Subcutaneous abdominal adipose tissue (tissue), 5 donors: ENCODE measurements at regions not wholly inside any gene's neighbourhood (a gene's known extent, or its start where the extent isn't known, plus 50 kb on each side); places are given as distances from the start of the nearest gene placed in this dataset.

Experiments used
- H3K27ac ChIP-seq: one replicate; pipeline ENCODE4 v1.7.0; 2013; ENCODE audit warnings: low read depth, mild to moderate bottlenecking, inconsistent platforms, low read length, moderate library complexity
- H3K27me3 ChIP-seq, 5 donors: one replicate each; pipeline ENCODE4 v1.7.0; 2013; ENCODE audit warnings: low read length in 5 of 5, inconsistent platforms in 1 of 5; ENCODE audit not compliant: control insufficient read depth in 5 of 5, insufficient read depth in 4 of 5
- H3K36me3 ChIP-seq, 5 donors: one replicate each; pipeline ENCODE4 v1.7.0; 2013; ENCODE audit warnings: low read length in 5 of 5; ENCODE audit not compliant: control insufficient read depth in 5 of 5, insufficient read depth in 5 of 5
- H3K4me1 ChIP-seq, 5 donors: one replicate each; pipeline ENCODE4 v1.7.0; 2013; ENCODE audit warnings: low read length in 5 of 5, mild to moderate bottlenecking in 3 of 5, moderate library complexity in 1 of 5; ENCODE audit not compliant: control insufficient read depth in 5 of 5, insufficient read depth in 5 of 5
- H3K4me3 ChIP-seq, 5 donors: one replicate each; pipeline ENCODE4 v1.7.0; 2013; ENCODE audit warnings: low read length in 5 of 5, low read depth in 1 of 5
- H3K9ac ChIP-seq, 5 donors: one replicate each; pipeline ENCODE4 v1.7.0; 2013; ENCODE audit warnings: low read length in 5 of 5, mild to moderate bottlenecking in 4 of 5, moderate library complexity in 3 of 5
- H3K9me3 ChIP-seq, 5 donors: one replicate each; pipeline ENCODE4 v1.7.0; 2013; ENCODE audit warnings: low read length in 5 of 5; ENCODE audit not compliant: control insufficient read depth in 5 of 5
- donor health status: healthy.
- donor health status: healthy.
- donor health status: healthy.
- donor health status: healthy.
- donor health status: healthy.

DNA sequence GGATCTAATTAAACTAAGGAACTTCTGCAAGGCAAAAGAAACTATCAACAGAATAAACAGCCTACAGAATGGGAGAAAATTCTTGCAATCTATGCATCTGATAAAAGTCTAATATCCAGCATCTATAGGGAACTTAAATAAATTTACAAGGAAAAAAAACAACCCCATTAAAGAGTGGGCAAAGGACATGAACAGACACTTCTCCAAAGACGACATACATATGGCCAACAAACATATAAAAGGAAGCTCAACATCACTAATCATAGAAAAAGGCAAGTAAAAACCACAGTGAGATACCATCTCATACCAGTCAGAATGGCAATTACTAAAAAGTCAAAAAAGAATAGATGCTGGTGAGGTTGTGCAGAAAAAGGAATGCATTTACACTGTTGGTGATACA, 134.8 kb upstream of the PAQR3 start:
- no peaks in the 10 kb centered on the region for H3K36me3 ChIP-seq
- no peaks in the 10 kb centered on the region for H3K4me1 ChIP-seq
- peaks cover 0 to 17% (median 8%) of the 10 kb centered on the region in 5 donors for H3K9me3 ChIP-seq
- H3K27me3 ChIP-seq, result no peaks in the 10 kb centered on the region
- H3K27ac ChIP-seq, result no peak overlapping the region
- H3K9ac ChIP-seq, result no peak overlapping the region
- H3K4me3 ChIP-seq, result no peak overlapping the region

DNA sequence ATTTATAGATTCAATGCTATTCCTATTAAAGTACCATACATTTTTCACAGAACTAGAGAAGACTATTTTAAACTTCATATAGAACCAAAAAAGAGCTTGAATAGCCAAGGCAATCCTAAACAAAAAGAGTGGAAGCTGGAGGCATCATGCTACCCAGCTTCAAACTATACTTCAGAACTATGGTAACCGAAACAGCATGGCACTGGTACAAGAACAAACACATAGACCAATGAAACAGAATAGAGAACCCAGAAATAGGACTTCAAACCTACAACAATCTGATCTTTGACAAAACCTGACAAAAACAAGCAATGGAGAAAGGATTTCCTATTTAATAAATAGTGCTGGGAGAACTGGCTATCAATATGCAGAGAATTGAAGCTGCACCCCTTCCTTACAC, 134.2 kb upstream of the PAQR3 start:
- Histone ChIP-seq H3K9me3 (peaks cover 0 to 17% (median 8%) of the 10 kb centered on the region in 5 donors), H3K9ac (no peak overlapping the region), H3K4me1 (no peaks in the 10 kb centered on the region), H3K36me3 (no peaks in the 10 kb centered on the region), H3K4me3 (no peak overlapping the region), H3K27ac (no peak overlapping the region), H3K27me3 (no peaks in the 10 kb centered on the region)

DNA sequence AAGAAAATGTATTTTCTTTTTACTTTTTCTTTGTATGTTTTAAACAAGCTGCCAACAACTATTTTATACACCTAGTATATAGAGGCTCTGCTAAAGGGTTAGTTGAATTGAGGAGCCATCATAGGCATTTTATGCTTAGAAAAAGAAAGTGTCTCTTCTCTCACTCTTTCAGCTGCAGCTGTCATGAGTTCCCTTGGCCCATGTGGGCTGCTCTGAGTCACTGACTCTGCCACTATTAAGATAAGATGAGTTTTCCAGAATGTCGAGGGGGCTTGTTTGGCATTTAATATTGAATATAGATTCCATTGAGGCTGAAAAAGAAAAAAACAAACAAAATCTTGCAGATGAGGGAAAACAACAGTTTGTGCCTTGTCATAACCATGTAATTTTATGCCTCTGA, 126.0 kb upstream of the PAQR3 start:
- Histone ChIP-seq H3K27ac (no peak overlapping the region), H3K9me3 (no peaks in the 10 kb centered on the region), H3K27me3 (no peaks in the 10 kb centered on the region), H3K4me1 (peaks cover 0 to 11% (median 0%) of the 10 kb centered on the region in 5 donors), H3K9ac (no peak overlapping the region), H3K4me3 (no peak overlapping the region), H3K36me3 (no peaks in the 10 kb centered on the region)

DNA sequence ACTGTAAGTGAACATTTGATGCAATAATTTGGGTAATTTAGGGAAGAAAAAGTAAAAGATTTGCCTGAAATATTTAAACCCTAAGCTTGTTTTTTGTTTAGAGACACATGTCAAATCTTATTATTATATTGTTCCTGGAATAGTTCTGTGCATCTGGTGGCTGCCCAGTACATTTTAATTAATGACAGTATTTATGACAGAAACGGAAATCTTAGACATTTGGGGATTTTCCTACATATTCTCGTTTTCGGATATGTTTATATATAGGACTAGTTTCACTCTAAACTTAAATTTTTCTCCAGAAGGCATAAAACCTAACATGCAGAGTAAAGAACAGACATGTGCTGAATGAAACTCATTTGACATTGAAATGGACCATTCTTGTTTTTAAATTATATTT, 125.6 kb upstream of the PAQR3 start:
- no peak overlapping the region for H3K9ac ChIP-seq
- no peaks in the 10 kb centered on the region for H3K27me3 ChIP-seq
- H3K27ac ChIP-seq, result no peak overlapping the region
- H3K36me3 ChIP-seq, result no peaks in the 10 kb centered on the region
- no peaks in the 10 kb centered on the region for H3K9me3 ChIP-seq
- no peak overlapping the region for H3K4me3 ChIP-seq
- peaks cover 0 to 11% (median 0%) of the 10 kb centered on the region in 5 donors for H3K4me1 ChIP-seq

DNA sequence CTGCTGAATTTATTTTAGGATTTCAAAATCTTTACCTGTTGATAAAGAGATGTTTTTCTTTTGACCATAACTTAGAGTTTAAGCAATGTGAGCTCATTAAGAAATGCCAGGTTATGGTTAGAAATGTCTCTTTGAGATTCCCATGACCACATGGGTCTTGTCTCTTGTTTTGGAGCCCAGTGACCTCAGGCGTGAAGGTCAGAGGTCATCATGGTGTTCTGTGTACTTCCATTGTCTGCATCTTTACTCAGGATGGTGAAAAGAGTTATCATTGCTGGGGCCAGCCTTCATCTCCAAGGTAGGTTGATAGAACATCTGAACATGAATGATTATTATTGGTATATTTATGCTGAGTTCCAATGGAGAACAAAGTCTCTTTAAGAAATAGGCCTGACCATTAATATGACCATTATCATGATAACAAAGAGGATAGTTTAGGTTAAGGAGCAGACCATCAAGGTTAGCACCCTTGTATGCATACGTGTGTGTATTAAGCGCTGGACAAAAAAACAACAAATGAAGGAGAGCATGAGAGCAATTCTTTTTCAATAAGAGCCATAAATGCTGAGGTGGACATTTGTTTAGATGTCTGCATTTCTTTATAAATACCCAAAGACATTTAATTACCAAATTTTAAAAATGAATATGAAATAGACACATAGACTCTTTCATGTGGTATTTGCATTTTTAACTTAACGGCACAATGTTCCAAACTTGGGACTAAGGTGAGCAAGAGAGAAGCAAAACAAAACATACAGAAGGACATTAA, 120.6 kb upstream of the PAQR3 start:
- Histone ChIP-seq H3K27me3 (no peaks in the 10 kb centered on the region), H3K9me3 (no peaks in the 10 kb centered on the region), H3K9ac (no peak overlapping the region), H3K4me3 (no peak overlapping the region), H3K27ac (no peak overlapping the region), H3K36me3 (no peaks in the 10 kb centered on the region), H3K4me1 (peaks cover 0 to 7% (median 0%) of the 10 kb centered on the region in 5 donors)

DNA sequence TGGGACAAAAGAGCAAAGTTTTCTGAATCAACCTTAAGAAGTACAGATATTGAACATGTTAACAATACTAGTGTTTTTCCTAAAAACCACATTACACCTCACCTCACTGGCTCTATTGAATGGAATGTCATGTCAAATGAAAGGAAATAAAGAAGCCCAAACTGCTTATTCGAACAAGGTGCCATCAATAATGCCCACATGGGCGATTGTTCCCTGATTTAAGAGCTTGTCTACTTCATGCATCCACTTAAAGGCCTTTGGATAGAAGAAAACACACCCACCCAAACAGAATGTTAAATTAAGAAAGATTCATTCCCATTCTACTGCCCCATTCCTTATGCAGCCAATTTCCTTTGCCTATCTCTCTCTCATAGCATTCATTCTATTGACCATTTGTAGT, 118.5 kb upstream of the PAQR3 start:
- no peaks in the 10 kb centered on the region for H3K27me3 ChIP-seq
- H3K4me3 ChIP-seq, result no peak overlapping the region
- H3K27ac ChIP-seq, result no peak overlapping the region
- H3K9me3 ChIP-seq, result no peaks in the 10 kb centered on the region
- no peaks in the 10 kb centered on the region for H3K36me3 ChIP-seq
- H3K9ac ChIP-seq, result no peak overlapping the region
- H3K4me1 ChIP-seq, result no peaks in the 10 kb centered on the region

DNA sequence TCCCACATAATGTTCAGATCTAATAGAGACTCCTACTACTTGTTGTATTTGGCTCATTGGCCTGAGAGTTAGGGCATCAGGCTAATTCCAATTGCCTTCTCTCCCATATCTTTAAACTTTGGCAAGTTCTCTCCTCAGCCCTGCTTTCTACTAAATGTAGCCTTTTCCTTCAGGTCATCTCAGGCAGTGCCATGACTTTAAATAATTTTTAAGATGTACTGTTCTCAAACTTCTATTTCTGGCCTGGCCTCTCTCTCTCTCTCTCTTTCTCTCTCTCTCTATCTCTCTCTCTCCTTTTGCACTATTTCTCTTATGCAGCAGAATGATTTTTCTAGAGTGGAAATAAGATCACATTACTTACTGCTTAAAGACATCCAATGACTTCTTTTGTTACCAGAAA, 114.5 kb upstream of the PAQR3 start:
- H3K4me3 ChIP-seq, result no peak overlapping the region
- H3K36me3 ChIP-seq, result no peaks in the 10 kb centered on the region
- H3K27ac ChIP-seq, result no peak overlapping the region
- no peaks in the 10 kb centered on the region for H3K9me3 ChIP-seq
- no peak overlapping the region for H3K9ac ChIP-seq
- H3K4me1 ChIP-seq, result peaks cover 0 to under 1% (median 0%) of the 10 kb centered on the region in 5 donors
- no peaks in the 10 kb centered on the region for H3K27me3 ChIP-seq

DNA sequence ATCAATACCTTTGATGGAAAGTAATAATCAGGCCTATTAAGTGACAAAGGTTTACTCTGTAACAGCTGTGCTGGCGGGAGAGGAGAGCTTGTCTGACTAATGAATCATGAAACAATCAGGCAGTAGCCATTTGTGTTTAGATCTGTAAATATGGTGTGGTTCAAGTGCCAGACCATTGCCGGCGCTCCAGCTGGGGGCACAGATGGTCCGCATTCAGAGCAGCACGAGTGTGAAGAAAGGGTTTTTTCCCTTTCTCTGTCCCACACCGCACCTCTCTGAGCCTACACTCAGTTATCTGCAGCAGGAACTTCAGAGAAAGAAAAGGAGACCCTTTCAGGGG, 111.3 kb upstream of the PAQR3 start:
- Histone ChIP-seq H3K27me3 (no peaks in the 10 kb centered on the region), H3K9ac (no peak overlapping the region), H3K4me3 (no peak overlapping the region), H3K36me3 (no peaks in the 10 kb centered on the region), H3K4me1 (peaks cover 0 to 8% (median 0%) of the 10 kb centered on the region in 5 donors), H3K9me3 (no peaks in the 10 kb centered on the region), H3K27ac (no peak overlapping the region)

DNA sequence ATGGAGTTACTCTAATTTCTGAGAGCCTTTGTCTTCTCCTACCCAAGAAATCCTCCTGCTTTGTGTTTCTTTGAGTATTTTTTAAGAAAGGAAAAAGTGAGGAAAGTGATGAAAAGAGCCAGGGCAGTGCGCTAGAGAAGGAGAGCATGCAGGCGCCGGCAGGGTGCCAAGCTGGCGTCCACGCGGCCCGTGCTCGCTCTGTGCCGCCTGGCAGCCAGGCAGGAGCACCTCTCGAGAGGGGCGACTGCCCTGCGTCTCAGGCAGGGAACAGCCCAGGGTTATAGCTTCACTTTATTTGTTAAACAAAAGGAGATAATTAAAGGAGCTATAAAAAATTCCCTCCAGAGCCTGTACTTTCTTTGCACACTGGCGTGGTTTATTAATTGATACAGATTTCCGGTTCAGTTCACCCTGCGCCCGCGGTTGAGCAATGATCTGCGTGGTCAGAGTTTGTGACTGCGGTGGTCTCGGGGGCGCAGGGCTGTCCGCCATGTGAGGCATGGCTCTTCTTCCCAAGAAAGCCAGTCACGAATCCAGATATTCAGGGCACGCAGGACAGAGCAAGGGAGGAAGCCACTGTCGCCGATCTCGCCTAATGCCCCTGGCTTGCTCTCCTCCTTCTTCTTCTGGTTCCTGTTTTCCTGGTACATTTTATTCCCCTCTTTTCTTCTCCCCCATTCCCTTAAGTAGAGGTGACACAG, 110.8 kb upstream of the PAQR3 start:
- no peaks in the 10 kb centered on the region for H3K36me3 ChIP-seq
- H3K27me3 ChIP-seq, result no peaks in the 10 kb centered on the region
- peaks cover 0 to 8% (median 0%) of the 10 kb centered on the region in 5 donors for H3K4me1 ChIP-seq
- no peak overlapping the region for H3K4me3 ChIP-seq
- H3K9ac ChIP-seq, result no peak overlapping the region
- H3K27ac ChIP-seq, result no peak overlapping the region
- H3K9me3 ChIP-seq, result no peaks in the 10 kb centered on the region

DNA sequence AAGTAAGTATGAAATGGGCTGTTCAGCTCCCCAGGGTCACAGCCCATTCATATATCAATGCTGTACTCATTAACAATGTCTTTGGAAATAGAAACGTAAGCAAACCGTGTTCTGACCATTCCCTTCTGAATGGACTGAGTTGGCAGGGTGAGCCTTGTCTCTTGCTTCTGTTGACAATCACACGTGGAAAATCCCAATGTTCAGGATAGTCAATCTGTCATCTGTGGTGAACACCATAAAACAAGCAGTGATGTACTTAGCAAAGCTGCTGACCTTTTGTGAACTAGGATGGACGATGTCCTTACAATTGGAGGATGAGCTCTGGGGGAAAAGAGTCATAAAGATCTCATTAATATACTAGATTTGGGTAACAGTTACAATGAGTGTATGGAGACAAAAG, 109.6 kb upstream of the PAQR3 start:
- H3K27ac ChIP-seq, result no peak overlapping the region

More for the DNA sequence above, 109.6 kb upstream of the PAQR3 start:
- H3K4me1 ChIP-seq, result peaks cover 0 to 8% (median 0%) of the 10 kb centered on the region in 5 donors
- H3K9me3 ChIP-seq, result no peaks in the 10 kb centered on the region
- no peak overlapping the region for H3K4me3 ChIP-seq
- no peak overlapping the region for H3K9ac ChIP-seq
- H3K27me3 ChIP-seq, result no peaks in the 10 kb centered on the region
- H3K36me3 ChIP-seq, result no peaks in the 10 kb centered on the region
